ENCODE measurements at regions not wholly inside any gene's neighbourhood (a gene's known extent, or its start where the extent isn't known, plus 50 kb on each side); places are given as distances from the start of the nearest gene placed in this dataset.

DNA sequence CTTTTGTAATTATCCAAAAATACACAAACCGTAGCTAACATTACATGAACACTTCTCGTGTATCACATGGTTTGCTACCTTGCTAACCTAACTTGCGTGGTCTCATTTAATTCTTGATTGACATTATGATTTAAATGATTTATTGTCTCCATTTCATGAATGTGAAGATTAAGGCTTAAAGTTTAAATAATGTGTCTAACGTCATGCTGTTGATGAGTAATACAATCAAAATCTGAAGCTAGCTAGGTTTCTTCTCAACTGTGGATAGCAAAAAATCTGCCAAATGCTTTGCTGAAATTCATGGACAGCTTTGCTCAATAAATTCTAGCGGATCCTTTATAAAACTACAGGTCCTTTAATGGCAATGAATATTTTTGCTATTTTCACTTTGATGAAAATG is 274.1 kb upstream of the MC4R start:
- H3K79me1 ChIP-seq (ENCODE audit: insufficient read depth, low read depth, low read length, poor library complexity, severe bottlenecking) = no peaks in the 10 kb centered on the region
- no peaks in the 10 kb centered on the region for H3K27me3 ChIP-seq (ENCODE audit: insufficient read depth, low read length)
- H2BK120ac ChIP-seq (ENCODE audit: low read depth, low read length, poor library complexity, severe bottlenecking) = no peak overlapping the region
- no peak overlapping the region for H2AFZ ChIP-seq (ENCODE audit: low read length)
- TF ChIP-seq, protein P1, sequence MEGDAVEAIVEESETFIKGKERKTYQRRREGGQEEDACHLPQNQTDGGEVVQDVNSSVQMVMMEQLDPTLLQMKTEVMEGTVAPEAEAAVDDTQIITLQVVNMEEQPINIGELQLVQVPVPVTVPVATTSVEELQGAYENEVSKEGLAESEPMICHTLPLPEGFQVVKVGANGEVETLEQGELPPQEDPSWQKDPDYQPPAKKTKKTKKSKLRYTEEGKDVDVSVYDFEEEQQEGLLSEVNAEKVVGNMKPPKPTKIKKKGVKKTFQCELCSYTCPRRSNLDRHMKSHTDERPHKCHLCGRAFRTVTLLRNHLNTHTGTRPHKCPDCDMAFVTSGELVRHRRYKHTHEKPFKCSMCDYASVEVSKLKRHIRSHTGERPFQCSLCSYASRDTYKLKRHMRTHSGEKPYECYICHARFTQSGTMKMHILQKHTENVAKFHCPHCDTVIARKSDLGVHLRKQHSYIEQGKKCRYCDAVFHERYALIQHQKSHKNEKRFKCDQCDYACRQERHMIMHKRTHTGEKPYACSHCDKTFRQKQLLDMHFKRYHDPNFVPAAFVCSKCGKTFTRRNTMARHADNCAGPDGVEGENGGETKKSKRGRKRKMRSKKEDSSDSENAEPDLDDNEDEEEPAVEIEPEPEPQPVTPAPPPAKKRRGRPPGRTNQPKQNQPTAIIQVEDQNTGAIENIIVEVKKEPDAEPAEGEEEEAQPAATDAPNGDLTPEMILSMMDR (conservative IDR thresholded peaks at IDR 0.05) = no peak
- H3K4ac ChIP-seq (ENCODE audit: low read depth, low read length) = no peak overlapping the region
- no CpG with 5 or more reads among the region's 5 CpGs for WGBS (ENCODE audit: extremely low coverage, insufficient read length, low lambda C conversion rate)
- H3K18ac ChIP-seq (ENCODE audit: insufficient read length, low read depth, low read length) = no peak overlapping the region
- DNase-seq = no peak
- H3K9ac ChIP-seq (ENCODE audit: extremely low read depth, insufficient read length, low read length) = no peak overlapping the region
- no peak overlapping the region for H4K5ac ChIP-seq (ENCODE audit: insufficient read length, low read depth, low read length)
- Mint-ChIP-seq H3K27me3 (ENCODE audit: low read depth) (no peaks in the 10 kb centered on the region), H3K4me3 (no peak overlapping the region), H3K36me3 (ENCODE audit: insufficient read depth in 1 of 3, low read depth in 3 of 3) (no peaks in the 10 kb centered on the region), H3K27ac (no peak overlapping the region), H3K9me3 (no peaks in the 10 kb centered on the region), H3K4me1 (no peaks in the 10 kb centered on the region)
- H2BK15ac ChIP-seq (ENCODE audit: low read depth, low read length) = no peak overlapping the region
- H3K23ac ChIP-seq (ENCODE audit: insufficient read length, low read depth, low read length) = no peak overlapping the region
- H2BK5ac ChIP-seq (ENCODE audit: insufficient read length, low read length) = no peak overlapping the region
- H3K56ac ChIP-seq (ENCODE audit: insufficient read length, low read depth, low read length) = no peak overlapping the region
- no peaks in the 10 kb centered on the region for H3K4me1 ChIP-seq (ENCODE audit: insufficient read depth, low read length)
- H3K23me2 ChIP-seq (ENCODE audit: insufficient read length, low read depth, low read length, poor library complexity, severe bottlenecking) = no peaks in the 10 kb centered on the region
- no peaks in the 10 kb centered on the region for H3K9me3 ChIP-seq (ENCODE audit: control insufficient read depth, low read depth, low read length)
- H4K91ac ChIP-seq (ENCODE audit: insufficient read length, low read depth, low read length) = no peak overlapping the region
- no peak overlapping the region for H3K27ac ChIP-seq (ENCODE audit: insufficient read length, low read depth, low read length)
- H3T11ph ChIP-seq (ENCODE audit: low read length) = no peak overlapping the region
- H4K8ac ChIP-seq (replicated peaks; ENCODE audit: insufficient read length, low read depth, low read length) = no peak overlapping the region
- H2BK12ac ChIP-seq (ENCODE audit: insufficient read length, low read depth, low read length) = no peak overlapping the region
- H3K79me2 ChIP-seq (ENCODE audit: insufficient read depth, low read length) = no peaks in the 10 kb centered on the region
- H3K4me2 ChIP-seq (ENCODE audit: insufficient read depth, insufficient read length, low read length) = no peak overlapping the region
- H4K20me1 ChIP-seq (ENCODE audit: control insufficient read depth, insufficient read depth, insufficient read length) = no peaks in the 10 kb centered on the region
- H2BK20ac ChIP-seq (ENCODE audit: low read depth, low read length, poor library complexity, severe bottlenecking) = no peak overlapping the region
- H3K14ac ChIP-seq (ENCODE audit: insufficient read depth, low read length) = no peak overlapping the region
- H2AK5ac ChIP-seq (ENCODE audit: insufficient read length, low read length) = no peak overlapping the region
